Panc1 (cell line): ENCODE measurements at regions not wholly inside any gene's neighbourhood (a gene's known extent, or its start where the extent isn't known, plus 50 kb on each side); places are given as distances from the start of the nearest gene placed in this dataset.

Experiments
- ATAC-seq: fragments of 200-7000 bp; cut with Tn5 transposase; 2 replicates; pipeline ENCODE4 v1.9.1; 2020; ENCODE audit warnings: mild to moderate bottlenecking, moderate library complexity
- BruUV-seq: library from RNA; stranded (reverse); fragments of 400-500 nt; replicated peaks from 2 replicates; lab custom pipeline; 2021; lab: Mats Ljungman, UMichigan
- CTCF ChIA-PET: fragments of 300-600 bp; sonication (Branson Sonifier 250); formaldehyde crosslinking; loops from one replicate; lab custom pipeline; 2022; ENCODE audit warnings: antibody characterized with exemption; lab: Charles Lee
- POLR2A ChIA-PET: fragments of 300-600 bp; sonication (Branson Sonifier 250); formaldehyde crosslinking; loops from one replicate; lab custom pipeline; 2022; ENCODE audit warnings: antibody characterized with exemption; lab: Charles Lee
- DNase-seq: peaks from one replicate; pipeline ENCODE4 v3.0.0-alpha.2; 2010; ENCODE audit warnings: low read depth, low spot score
- H3K27ac ChIP-seq: 2 replicates; pipeline ENCODE4 v1.5.1; 2011; ENCODE audit warnings: mild to moderate bottlenecking, low read length, inconsistent platforms
- H3K27me3 ChIP-seq: fragments of 200-500 bp; sonication (Bioruptor generic); 2 replicates; pipeline ENCODE4 v1.6.0; 2014; ENCODE audit warnings: low read length, inconsistent platforms; ENCODE audit not compliant: control insufficient read depth, insufficient read depth
- H3K36me3 ChIP-seq: fragments of 200-500 bp; sonication (Bioruptor generic); 2 replicates; pipeline ENCODE4 v1.5.1; 2014; ENCODE audit warnings: inconsistent platforms, mild to moderate bottlenecking, low read length, moderate library complexity; ENCODE audit not compliant: control insufficient read depth, insufficient read depth
- H3K4me1 ChIP-seq: 2 replicates; pipeline ENCODE4 v1.5.1; 2011; ENCODE audit warnings: inconsistent platforms, mild to moderate bottlenecking, low read length, moderate library complexity; ENCODE audit not compliant: control insufficient read depth, insufficient read depth
- H3K4me3 ChIP-seq, 2 experiments: 2 replicates each; pipeline ENCODE4 v1.5.1; 2011 to 2012; ENCODE audit warnings: low read depth in 2 of 2, low read length in 2 of 2, mild to moderate bottlenecking in 2 of 2, inconsistent platforms in 1 of 2, moderate library complexity in 1 of 2
- H3K9me3 ChIP-seq: fragments of 200-500 bp; sonication (Bioruptor generic); 2 replicates; pipeline ENCODE4 v1.5.1; 2014; ENCODE audit warnings: low read depth, mild to moderate bottlenecking, inconsistent platforms, low read length, moderate library complexity; ENCODE audit not compliant: control insufficient read depth, insufficient read depth
- CTCF ChIP-seq: fragments of 450-650 bp; IDR thresholded peaks from 2 replicates; pipeline ENCODE4 v1.5.1; 2017; ENCODE audit warnings: mild to moderate bottlenecking
- POLR2AphosphoS5 ChIP-seq: IDR thresholded peaks from 2 replicates; pipeline ENCODE4 v1.6.1; 2012; ENCODE audit warnings: mild to moderate bottlenecking, low read depth, low read length, moderate library complexity
- SIN3A ChIP-seq: IDR thresholded peaks from 2 replicates; pipeline ENCODE4 v1.6.1; 2012; ENCODE audit warnings: low read depth, mild to moderate bottlenecking, low read length, moderate library complexity, borderline replicate concordance; ENCODE audit not compliant: insufficient read depth
- TCF7L2 ChIP-seq: IDR thresholded peaks from 2 replicates; pipeline ENCODE4 v1.6.1; 2011; ENCODE audit warnings: mild to moderate bottlenecking, low read depth, low read length, inconsistent platforms
- in situ Hi-C: cut with HindIII; loops from 2 replicates; pipeline ENCODE4 v1.10.0; 2016; ENCODE audit warnings: low sequenced_read_pairs, low pct_unique_long_range_greater_than_20kb
- intact Hi-C: fragments of 100-400 bp; cut with micrococcal nuclease; formaldehyde crosslinking; loops from one replicate; pipeline ENCODE4 v1.10.0; 2022; ENCODE audit not compliant: unreplicated experiment
- TF ChIP-seq, protein P1 (sequence below), 2 experiments: IDR thresholded peaks; 2 replicates each; pipeline ENCODE4 v1.6.1; 2011 to 2012; ENCODE audit warnings: low read depth in 2 of 2, control low read depth in 1 of 2, low read length in 1 of 2, mild to moderate bottlenecking in 1 of 2, moderate library complexity in 1 of 2; ENCODE audit not compliant: insufficient read depth in 1 of 2

DNA sequence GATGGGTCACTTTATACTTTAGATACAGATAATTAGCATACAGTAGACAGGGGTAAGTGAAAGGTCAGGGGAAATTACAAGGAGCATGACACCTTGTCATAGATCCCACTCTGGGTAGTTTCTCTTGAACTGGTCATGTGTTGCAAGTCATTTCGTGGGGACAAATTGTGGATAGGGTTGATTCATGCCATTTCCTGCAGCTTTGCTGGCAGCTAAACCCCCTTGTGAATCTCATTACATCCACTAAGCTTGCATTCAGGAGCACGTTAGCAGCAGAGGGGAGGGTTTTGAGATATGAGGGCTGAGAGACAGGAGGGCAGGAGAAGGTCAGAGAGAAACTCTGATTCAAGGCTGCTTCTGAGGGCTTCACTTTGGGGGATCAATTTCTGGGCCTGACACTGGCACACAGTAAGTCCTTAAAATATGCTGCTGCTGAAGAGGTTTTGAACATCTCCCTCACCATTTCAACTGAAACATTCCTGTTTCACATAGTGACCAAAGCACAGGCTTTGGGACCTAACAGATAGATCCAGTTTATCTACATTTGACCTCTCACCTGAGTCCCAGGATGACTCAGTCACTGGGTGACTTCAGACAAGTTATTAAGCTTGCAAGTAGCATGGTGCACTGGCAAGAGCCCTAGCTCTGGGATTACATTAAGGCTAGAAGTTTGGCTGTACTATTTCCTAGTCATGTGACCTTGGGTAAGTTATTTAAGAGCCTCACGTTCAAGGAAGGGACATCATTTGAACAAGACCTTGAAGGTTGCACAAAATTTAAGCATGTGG is 206.0 kb upstream of the USP24 start:
- Histone ChIP-seq H3K27me3 (no peaks in the 10 kb centered on the region), H3K27ac (no peak overlapping the region; the same call in 1 of the 2 replicates), H3K36me3 (no peaks in the 10 kb centered on the region), H3K9me3 (no peaks in the 10 kb centered on the region), H3K4me1 (peaks cover 5% of the 10 kb centered on the region), H3K4me3 (no peak overlapping the region)
- ATAC-seq (no peak; the same call in 1 of the 2 replicates), DNase-seq (no peak)
- CTCF ChIA-PET: no interaction called here
- in situ Hi-C loops (no loop called here), intact Hi-C loops (no loop called here)
- POLR2A ChIA-PET: no interaction called here
- TF ChIP-seq, protein P1, sequence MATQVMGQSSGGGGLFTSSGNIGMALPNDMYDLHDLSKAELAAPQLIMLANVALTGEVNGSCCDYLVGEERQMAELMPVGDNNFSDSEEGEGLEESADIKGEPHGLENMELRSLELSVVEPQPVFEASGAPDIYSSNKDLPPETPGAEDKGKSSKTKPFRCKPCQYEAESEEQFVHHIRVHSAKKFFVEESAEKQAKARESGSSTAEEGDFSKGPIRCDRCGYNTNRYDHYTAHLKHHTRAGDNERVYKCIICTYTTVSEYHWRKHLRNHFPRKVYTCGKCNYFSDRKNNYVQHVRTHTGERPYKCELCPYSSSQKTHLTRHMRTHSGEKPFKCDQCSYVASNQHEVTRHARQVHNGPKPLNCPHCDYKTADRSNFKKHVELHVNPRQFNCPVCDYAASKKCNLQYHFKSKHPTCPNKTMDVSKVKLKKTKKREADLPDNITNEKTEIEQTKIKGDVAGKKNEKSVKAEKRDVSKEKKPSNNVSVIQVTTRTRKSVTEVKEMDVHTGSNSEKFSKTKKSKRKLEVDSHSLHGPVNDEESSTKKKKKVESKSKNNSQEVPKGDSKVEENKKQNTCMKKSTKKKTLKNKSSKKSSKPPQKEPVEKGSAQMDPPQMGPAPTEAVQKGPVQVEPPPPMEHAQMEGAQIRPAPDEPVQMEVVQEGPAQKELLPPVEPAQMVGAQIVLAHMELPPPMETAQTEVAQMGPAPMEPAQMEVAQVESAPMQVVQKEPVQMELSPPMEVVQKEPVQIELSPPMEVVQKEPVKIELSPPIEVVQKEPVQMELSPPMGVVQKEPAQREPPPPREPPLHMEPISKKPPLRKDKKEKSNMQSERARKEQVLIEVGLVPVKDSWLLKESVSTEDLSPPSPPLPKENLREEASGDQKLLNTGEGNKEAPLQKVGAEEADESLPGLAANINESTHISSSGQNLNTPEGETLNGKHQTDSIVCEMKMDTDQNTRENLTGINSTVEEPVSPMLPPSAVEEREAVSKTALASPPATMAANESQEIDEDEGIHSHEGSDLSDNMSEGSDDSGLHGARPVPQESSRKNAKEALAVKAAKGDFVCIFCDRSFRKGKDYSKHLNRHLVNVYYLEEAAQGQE (IDR thresholded peaks at IDR 0.05; ENCODE audit: insufficient read depth in 1 of 2, low read depth in 2 of 2, low read length in 1 of 2): no peak
- TF ChIP-seq POLR2AphosphoS5 (no peak), SIN3A (no peak), TCF7L2 (no peak), CTCF (no peak)
- BruUV-seq: no TSS peak

GRCh38 chr1:55420026-55420425 is 204.9 kb upstream of the USP24 start:
- no peaks in the 10 kb centered on the region for H3K27me3 ChIP-seq
- intact Hi-C loops (no loop called here), in situ Hi-C loops (no loop called here)
- no peak overlapping the region for H3K4me3 ChIP-seq
- no peaks in the 10 kb centered on the region for H3K9me3 ChIP-seq
- BruUV-seq: no TSS peak
- ChIA-PET CTCF (no interaction called here), POLR2A (no interaction called here)
- no peaks in the 10 kb centered on the region for H3K36me3 ChIP-seq
- H3K4me1 ChIP-seq: peaks cover 5% of the 10 kb centered on the region
- ATAC-seq (no peak), DNase-seq (no peak)
- no peak overlapping the region for H3K27ac ChIP-seq
- TF ChIP-seq POLR2AphosphoS5 (no peak), CTCF (no peak), SIN3A (no peak)
- TF ChIP-seq, protein P1 (IDR thresholded peaks at IDR 0.05; ENCODE audit: insufficient read depth in 1 of 2, low read depth in 2 of 2, low read length in 1 of 2): no peak
